ENCODE measurements at regions not wholly inside any gene's neighbourhood (a gene's known extent, or its start where the extent isn't known, plus 50 kb on each side); places are given as distances from the start of the nearest gene placed in this dataset.
"Not testable (repeated sequence)": the region's sequence is repeated elsewhere in the genome, so short reads cannot be mapped to it uniquely, and the experiment has no call there.

DNA sequence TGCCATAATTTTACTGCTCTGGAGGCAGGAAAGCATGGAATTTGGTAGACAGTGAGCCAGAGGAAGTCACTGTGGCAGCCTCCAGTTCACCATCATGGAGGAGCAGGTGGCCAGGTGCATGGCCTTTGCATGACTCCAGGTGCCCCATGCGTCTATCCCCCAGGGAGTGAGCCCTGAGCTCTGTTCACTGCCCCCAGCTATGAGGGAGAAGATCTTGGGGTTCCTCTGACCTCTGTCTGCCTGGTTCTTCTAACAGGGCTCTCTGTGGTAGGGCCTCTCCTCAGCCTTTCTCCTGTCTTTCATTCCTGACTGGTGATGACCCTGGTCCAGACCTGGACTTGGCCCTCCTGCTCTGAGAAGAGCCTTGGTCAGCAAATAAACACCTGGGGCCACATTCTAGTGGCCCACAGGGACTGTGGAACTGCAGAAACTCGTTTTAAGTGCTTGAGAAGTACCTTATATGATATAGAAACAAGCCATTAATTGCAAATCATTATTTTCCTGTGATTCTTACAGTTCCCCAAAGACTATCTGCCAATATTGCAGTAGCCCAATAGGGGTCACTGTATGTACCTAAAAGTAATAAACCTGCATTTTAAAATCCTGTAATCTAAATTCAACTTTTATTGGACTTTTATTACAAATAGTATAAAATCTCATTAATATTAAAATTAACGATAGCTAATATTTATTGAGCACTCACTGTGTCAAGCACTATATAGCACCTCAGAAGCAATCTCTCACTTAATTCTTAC lies 120.0 kb upstream of the SYT13 start:
- Histone ChIP-seq H3K27ac (replicated peaks) (no peak overlapping the region), H3K4me3 (replicated peaks; ENCODE audit: insufficient read depth, low read length) (no peak overlapping the region), H3K27me3 (ENCODE audit: insufficient read depth, poor library complexity, severe bottlenecking) (no peaks in the 10 kb centered on the region)
- DNase-seq (ENCODE audit: low read depth in 1 of 2, low spot score in 1 of 2), result no peak
- TF ChIP-seq GABPA (IDR thresholded peaks at IDR 0.05; ENCODE audit: low read depth) (no peak), SPI1 (IDR thresholded peaks at IDR 0.05; ENCODE audit: borderline replicate concordance, low read depth) (no peak), POLR2AphosphoS5 (IDR thresholded peaks at IDR 0.05; ENCODE audit: low read depth) (no peak)
- TF ChIP-seq, protein P1, sequence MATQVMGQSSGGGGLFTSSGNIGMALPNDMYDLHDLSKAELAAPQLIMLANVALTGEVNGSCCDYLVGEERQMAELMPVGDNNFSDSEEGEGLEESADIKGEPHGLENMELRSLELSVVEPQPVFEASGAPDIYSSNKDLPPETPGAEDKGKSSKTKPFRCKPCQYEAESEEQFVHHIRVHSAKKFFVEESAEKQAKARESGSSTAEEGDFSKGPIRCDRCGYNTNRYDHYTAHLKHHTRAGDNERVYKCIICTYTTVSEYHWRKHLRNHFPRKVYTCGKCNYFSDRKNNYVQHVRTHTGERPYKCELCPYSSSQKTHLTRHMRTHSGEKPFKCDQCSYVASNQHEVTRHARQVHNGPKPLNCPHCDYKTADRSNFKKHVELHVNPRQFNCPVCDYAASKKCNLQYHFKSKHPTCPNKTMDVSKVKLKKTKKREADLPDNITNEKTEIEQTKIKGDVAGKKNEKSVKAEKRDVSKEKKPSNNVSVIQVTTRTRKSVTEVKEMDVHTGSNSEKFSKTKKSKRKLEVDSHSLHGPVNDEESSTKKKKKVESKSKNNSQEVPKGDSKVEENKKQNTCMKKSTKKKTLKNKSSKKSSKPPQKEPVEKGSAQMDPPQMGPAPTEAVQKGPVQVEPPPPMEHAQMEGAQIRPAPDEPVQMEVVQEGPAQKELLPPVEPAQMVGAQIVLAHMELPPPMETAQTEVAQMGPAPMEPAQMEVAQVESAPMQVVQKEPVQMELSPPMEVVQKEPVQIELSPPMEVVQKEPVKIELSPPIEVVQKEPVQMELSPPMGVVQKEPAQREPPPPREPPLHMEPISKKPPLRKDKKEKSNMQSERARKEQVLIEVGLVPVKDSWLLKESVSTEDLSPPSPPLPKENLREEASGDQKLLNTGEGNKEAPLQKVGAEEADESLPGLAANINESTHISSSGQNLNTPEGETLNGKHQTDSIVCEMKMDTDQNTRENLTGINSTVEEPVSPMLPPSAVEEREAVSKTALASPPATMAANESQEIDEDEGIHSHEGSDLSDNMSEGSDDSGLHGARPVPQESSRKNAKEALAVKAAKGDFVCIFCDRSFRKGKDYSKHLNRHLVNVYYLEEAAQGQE (IDR thresholded peaks at IDR 0.05; ENCODE audit: insufficient replicate concordance, low read depth), result no peak
- TF ChIP-seq, protein P2, sequence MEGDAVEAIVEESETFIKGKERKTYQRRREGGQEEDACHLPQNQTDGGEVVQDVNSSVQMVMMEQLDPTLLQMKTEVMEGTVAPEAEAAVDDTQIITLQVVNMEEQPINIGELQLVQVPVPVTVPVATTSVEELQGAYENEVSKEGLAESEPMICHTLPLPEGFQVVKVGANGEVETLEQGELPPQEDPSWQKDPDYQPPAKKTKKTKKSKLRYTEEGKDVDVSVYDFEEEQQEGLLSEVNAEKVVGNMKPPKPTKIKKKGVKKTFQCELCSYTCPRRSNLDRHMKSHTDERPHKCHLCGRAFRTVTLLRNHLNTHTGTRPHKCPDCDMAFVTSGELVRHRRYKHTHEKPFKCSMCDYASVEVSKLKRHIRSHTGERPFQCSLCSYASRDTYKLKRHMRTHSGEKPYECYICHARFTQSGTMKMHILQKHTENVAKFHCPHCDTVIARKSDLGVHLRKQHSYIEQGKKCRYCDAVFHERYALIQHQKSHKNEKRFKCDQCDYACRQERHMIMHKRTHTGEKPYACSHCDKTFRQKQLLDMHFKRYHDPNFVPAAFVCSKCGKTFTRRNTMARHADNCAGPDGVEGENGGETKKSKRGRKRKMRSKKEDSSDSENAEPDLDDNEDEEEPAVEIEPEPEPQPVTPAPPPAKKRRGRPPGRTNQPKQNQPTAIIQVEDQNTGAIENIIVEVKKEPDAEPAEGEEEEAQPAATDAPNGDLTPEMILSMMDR (IDR thresholded peaks at IDR 0.05; ENCODE audit: insufficient read depth, low read length), result peak; percentile 19

DNA sequence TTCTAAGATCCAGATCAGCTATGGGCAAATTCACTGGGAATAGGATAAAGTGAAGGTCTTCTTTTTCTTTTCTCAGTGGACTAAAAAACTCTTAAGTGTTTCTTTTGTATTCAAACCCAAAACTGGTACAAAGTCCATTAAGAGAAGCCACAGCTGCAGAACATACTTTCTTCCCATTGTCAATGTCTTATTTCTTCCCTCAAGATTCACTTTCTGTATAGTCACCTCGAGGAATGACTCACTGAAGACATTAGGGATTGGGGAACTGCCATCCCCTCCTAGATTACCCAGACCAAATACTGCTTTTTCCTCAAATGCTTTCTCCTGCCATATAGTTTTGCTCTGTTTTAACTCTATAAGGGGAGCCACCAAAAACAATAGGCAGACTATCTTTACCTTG lies 117.4 kb upstream of the SYT13 start:
- DNase-seq (ENCODE audit: low read depth in 1 of 2, low spot score in 1 of 2); H3K27me3 ChIP-seq (ENCODE audit: insufficient read depth, poor library complexity, severe bottlenecking): not testable (repeated sequence)

DNA sequence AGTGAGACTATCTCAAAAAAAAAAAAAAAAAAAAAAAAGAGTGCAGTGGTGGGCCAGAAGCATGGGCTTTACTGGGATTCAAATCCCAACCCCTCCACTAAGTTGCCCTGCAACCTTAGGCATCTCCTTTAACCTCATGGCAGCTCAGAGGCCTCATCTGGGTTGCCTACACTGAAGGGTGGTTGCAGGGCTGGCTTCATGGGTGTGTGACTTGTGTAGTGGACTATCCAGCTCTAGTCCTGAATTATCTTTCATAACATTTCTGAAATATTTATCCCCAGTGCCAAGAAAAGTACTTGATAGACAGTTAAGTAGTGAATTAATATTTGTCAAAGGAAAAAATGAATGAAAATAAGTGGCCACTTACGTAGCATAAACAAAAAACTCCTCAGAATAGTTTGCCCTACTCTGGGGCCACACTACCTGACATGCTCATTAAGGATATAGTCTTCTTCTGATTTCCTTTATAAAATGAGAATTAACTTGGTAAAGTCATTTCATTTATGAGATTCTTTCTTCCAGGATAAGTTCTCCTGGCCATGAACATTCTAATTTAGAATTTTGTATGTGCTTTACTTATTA lies 116.0 kb upstream of the SYT13 start:
- Histone ChIP-seq H3K4me3 (replicated peaks; ENCODE audit: insufficient read depth, low read length) (no peak overlapping the region), H3K27ac (replicated peaks) (no peak overlapping the region), H3K27me3 (ENCODE audit: insufficient read depth, poor library complexity, severe bottlenecking) (no peaks in the 10 kb centered on the region)
- TF ChIP-seq, protein P1 (IDR thresholded peaks at IDR 0.05; ENCODE audit: insufficient replicate concordance, low read depth), result no peak
- TF ChIP-seq SPI1 (IDR thresholded peaks at IDR 0.05; ENCODE audit: borderline replicate concordance, low read depth) (no peak), GABPA (IDR thresholded peaks at IDR 0.05; ENCODE audit: low read depth) (no peak), POLR2AphosphoS5 (IDR thresholded peaks at IDR 0.05; ENCODE audit: low read depth) (no peak)
- TF ChIP-seq, protein P2 (IDR thresholded peaks at IDR 0.05; ENCODE audit: insufficient read depth, low read length), result no peak
- no peak for DNase-seq (ENCODE audit: low read depth in 1 of 2, low spot score in 1 of 2)

More for the DNA sequence above, 117.4 kb upstream of the SYT13 start:
- H3K4me3 ChIP-seq (replicated peaks; ENCODE audit: insufficient read depth, low read length); H3K27ac ChIP-seq (replicated peaks): not testable (repeated sequence)

DNA sequence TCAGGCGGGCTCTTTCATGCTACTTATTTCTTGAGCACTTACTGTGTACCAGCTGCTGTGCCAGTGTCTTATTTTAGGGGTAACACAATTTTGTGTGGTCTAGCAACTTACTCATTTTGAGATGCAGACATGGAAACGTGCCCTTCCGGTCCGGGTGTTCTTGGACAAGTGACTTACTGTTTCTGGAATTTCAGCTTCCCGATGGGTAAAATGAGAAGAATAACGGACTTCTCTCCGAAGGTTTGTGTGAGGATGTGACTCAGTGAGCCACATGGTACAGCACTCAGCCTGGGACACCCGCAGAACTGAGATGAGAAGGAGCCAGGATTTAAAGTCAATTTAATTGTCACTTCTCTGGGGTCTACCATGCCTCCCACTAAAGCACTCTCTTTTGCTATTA lies 114.5 kb upstream of the SYT13 start:
- no peak overlapping the region for H3K27ac ChIP-seq (replicated peaks)
- TF ChIP-seq, protein P1 (IDR thresholded peaks at IDR 0.05; ENCODE audit: insufficient replicate concordance, low read depth), result no peak
- no peak for TF ChIP-seq GABPA (IDR thresholded peaks at IDR 0.05; ENCODE audit: low read depth)
- TF ChIP-seq, protein P2 (IDR thresholded peaks at IDR 0.05; ENCODE audit: insufficient read depth, low read length), result no peak
- no peak for TF ChIP-seq SPI1 (IDR thresholded peaks at IDR 0.05; ENCODE audit: borderline replicate concordance, low read depth)
- no peak for TF ChIP-seq POLR2AphosphoS5 (IDR thresholded peaks at IDR 0.05; ENCODE audit: low read depth)
- H3K27me3 ChIP-seq (ENCODE audit: insufficient read depth, poor library complexity, severe bottlenecking), result peaks cover 5% of the 10 kb centered on the region
- H3K4me3 ChIP-seq (replicated peaks; ENCODE audit: insufficient read depth, low read length), result no peak overlapping the region
- DNase-seq (ENCODE audit: low read depth in 1 of 2, low spot score in 1 of 2), result no peak

All from HL-60 (cell line).